Loucy (cell line): ENCODE measurements at regions not wholly inside any gene's neighbourhood (a gene's known extent, or its start where the extent isn't known, plus 50 kb on each side); places are given as distances from the start of the nearest gene placed in this dataset.

ENCODE experiments used
- EZH2phosphoT487 ChIP-seq: fragments of 200-600 bp; IDR thresholded peaks from 2 replicates; pipeline ENCODE4 v1.6.1; 2018; ENCODE audit warnings: antibody characterized with exemption, mild to moderate bottlenecking, moderate library complexity, borderline replicate concordance
- TF ChIP-seq, protein P1 (sequence below): fragments of 200-600 bp; sonication (generic); conservative IDR thresholded peaks from 2 replicates; pipeline ENCODE4 v1.5.1; 2014; ENCODE audit warnings: mild to moderate bottlenecking, antibody characterized with exemption, low read length

DNA sequence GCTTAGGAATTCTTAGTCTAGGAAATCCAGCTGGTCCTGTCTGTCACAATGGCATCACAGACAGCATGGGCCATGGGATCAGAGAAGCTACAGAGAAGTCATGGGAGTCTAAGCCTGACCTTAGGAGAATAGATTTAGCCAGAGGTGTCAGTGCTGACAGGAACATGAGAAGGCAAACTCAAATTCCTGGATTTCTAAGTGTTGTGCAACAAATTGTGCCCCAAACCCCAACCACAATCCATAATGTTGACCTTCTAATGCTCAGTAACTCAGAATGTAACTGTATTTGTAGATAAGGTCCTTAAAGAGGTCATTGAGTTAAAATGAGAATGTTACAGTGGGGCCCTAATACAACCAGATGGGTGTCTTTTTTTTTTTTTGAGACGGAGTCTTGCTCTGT lies 95.9 kb upstream of the RHOBTB1 start:
- TF ChIP-seq, protein P1, sequence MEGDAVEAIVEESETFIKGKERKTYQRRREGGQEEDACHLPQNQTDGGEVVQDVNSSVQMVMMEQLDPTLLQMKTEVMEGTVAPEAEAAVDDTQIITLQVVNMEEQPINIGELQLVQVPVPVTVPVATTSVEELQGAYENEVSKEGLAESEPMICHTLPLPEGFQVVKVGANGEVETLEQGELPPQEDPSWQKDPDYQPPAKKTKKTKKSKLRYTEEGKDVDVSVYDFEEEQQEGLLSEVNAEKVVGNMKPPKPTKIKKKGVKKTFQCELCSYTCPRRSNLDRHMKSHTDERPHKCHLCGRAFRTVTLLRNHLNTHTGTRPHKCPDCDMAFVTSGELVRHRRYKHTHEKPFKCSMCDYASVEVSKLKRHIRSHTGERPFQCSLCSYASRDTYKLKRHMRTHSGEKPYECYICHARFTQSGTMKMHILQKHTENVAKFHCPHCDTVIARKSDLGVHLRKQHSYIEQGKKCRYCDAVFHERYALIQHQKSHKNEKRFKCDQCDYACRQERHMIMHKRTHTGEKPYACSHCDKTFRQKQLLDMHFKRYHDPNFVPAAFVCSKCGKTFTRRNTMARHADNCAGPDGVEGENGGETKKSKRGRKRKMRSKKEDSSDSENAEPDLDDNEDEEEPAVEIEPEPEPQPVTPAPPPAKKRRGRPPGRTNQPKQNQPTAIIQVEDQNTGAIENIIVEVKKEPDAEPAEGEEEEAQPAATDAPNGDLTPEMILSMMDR = no peak
- TF ChIP-seq EZH2phosphoT487 = no peak
